ENCODE measurements at regions not wholly inside any gene's neighbourhood (a gene's known extent, or its start where the extent isn't known, plus 50 kb on each side); places are given as distances from the start of the nearest gene placed in this dataset.

DNA sequence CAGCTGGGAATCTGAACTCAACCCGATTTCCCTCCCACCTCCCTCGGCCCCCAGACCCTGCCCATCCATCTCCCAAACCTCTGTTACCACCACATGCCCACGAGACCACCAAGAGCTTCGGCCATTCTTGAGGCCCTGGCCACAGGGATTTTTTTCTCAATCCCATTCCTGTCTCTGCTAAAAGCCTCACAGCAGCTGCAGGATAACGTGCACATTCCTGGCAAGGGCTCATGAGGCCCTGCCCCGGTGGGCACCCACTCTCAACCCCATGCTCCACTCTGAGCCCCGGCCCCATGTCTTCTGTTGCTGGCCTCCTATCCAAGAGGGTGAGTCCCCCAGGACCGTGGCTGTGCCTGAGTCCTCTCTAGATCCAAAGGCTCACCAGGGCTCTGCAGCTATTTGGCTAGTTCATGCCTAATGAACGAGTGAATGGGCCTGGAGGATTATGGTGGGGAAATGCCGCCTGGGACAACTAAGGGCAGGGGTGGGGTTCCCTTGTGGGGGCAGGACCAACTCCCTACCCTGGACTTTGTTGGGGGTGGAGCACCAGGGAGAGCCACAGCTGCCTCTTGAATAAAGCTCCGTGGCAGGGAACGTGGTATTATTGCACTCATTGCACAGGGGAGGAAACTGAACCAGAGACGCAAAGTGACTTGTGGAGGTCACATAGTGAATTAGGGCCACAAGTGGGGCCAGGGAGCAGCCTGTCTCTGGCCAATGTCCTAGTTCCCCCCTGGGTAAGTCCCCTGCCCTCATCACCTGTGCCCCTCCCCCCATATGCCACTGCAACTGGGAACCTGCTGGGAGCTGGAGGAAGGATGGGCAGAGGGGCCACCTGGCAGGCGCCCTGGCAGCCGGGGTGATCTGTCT, 113.8 kb upstream of the SMURF2 start:
- TF ChIP-seq, protein P1, sequence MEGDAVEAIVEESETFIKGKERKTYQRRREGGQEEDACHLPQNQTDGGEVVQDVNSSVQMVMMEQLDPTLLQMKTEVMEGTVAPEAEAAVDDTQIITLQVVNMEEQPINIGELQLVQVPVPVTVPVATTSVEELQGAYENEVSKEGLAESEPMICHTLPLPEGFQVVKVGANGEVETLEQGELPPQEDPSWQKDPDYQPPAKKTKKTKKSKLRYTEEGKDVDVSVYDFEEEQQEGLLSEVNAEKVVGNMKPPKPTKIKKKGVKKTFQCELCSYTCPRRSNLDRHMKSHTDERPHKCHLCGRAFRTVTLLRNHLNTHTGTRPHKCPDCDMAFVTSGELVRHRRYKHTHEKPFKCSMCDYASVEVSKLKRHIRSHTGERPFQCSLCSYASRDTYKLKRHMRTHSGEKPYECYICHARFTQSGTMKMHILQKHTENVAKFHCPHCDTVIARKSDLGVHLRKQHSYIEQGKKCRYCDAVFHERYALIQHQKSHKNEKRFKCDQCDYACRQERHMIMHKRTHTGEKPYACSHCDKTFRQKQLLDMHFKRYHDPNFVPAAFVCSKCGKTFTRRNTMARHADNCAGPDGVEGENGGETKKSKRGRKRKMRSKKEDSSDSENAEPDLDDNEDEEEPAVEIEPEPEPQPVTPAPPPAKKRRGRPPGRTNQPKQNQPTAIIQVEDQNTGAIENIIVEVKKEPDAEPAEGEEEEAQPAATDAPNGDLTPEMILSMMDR (IDR thresholded peaks at IDR 0.05), result no peak
- TF ChIP-seq POLR2A (IDR thresholded peaks at IDR 0.05), result no peak

Measured in testis (tissue), 2 donors.